ENCODE measurements at regions not wholly inside any gene's neighbourhood (a gene's known extent, or its start where the extent isn't known, plus 50 kb on each side); places are given as distances from the start of the nearest gene placed in this dataset.
"Not testable (repeated sequence)": the region's sequence is repeated elsewhere in the genome, so short reads cannot be mapped to it uniquely, and the experiment has no call there.

- not testable (repeated sequence) for TF ChIP-seq CTCF (IDR thresholded peaks at IDR 0.05); ZFX (IDR thresholded peaks at IDR 0.05; ENCODE audit: borderline replicate concordance)
Measured at GRCh38 chr2:133647386-133647785, 79.1 kb upstream of the NCKAP5 start.

Measured in 22Rv1 (cell line).